ENCODE measurements at regions not wholly inside any gene's neighbourhood (a gene's known extent, or its start where the extent isn't known, plus 50 kb on each side); places are given as distances from the start of the nearest gene placed in this dataset.

- TF ChIP-seq NFIC (IDR thresholded peaks at IDR 0.05) = no peak
- no peak for TF ChIP-seq CEBPB (IDR thresholded peaks at IDR 0.05)
- no peak for TF ChIP-seq USF1 (IDR thresholded peaks at IDR 0.05)
- TF ChIP-seq ZBTB7A (IDR thresholded peaks at IDR 0.05; ENCODE audit: low read depth) = no peak
- TF ChIP-seq EP300 (IDR thresholded peaks at IDR 0.05; ENCODE audit: borderline replicate concordance) = no peak
- no peak for TF ChIP-seq YY1 (IDR thresholded peaks at IDR 0.05; ENCODE audit: low read depth)
- no peak for TF ChIP-seq TEAD4 (IDR thresholded peaks at IDR 0.05)
Measured at GRCh38 chr6:104407957-104408356, 451.8 kb downstream of the HACE1 start.

DNA sequence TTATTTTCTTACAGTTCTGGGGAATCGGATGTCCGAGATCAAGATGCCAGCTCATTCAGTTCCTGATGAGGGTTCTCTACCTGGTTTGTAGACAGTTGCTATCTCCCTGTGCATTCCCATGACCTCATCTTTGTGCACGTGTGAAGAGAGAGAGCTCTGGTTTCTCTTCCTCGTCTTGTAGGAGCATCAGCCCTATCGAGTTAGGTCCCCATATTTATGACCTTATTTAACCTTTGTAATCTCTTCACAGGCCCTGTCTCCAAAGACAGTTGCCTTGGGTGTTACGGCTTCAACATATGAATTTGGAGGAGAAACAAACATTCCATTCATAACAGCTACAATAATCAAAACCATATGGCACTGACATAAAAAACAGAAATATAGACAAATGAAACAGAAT lies 455.3 kb downstream of the HACE1 start:
- no peak for TF ChIP-seq TEAD4 (IDR thresholded peaks at IDR 0.05)
- TF ChIP-seq, protein P1, sequence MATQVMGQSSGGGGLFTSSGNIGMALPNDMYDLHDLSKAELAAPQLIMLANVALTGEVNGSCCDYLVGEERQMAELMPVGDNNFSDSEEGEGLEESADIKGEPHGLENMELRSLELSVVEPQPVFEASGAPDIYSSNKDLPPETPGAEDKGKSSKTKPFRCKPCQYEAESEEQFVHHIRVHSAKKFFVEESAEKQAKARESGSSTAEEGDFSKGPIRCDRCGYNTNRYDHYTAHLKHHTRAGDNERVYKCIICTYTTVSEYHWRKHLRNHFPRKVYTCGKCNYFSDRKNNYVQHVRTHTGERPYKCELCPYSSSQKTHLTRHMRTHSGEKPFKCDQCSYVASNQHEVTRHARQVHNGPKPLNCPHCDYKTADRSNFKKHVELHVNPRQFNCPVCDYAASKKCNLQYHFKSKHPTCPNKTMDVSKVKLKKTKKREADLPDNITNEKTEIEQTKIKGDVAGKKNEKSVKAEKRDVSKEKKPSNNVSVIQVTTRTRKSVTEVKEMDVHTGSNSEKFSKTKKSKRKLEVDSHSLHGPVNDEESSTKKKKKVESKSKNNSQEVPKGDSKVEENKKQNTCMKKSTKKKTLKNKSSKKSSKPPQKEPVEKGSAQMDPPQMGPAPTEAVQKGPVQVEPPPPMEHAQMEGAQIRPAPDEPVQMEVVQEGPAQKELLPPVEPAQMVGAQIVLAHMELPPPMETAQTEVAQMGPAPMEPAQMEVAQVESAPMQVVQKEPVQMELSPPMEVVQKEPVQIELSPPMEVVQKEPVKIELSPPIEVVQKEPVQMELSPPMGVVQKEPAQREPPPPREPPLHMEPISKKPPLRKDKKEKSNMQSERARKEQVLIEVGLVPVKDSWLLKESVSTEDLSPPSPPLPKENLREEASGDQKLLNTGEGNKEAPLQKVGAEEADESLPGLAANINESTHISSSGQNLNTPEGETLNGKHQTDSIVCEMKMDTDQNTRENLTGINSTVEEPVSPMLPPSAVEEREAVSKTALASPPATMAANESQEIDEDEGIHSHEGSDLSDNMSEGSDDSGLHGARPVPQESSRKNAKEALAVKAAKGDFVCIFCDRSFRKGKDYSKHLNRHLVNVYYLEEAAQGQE (IDR thresholded peaks at IDR 0.05; ENCODE audit: low read depth) = no peak
- TF ChIP-seq TCF12 (IDR thresholded peaks at IDR 0.05; ENCODE audit: low read depth) = no peak
- no peak for TF ChIP-seq NFIC (IDR thresholded peaks at IDR 0.05)
- no peak for TF ChIP-seq FOXM1 (IDR thresholded peaks at IDR 0.05; ENCODE audit: borderline replicate concordance, low read depth)
- no peak for TF ChIP-seq ZBTB7A (IDR thresholded peaks at IDR 0.05; ENCODE audit: low read depth)
- no peak for TF ChIP-seq CEBPB (IDR thresholded peaks at IDR 0.05)
- TF ChIP-seq TAF1 (IDR thresholded peaks at IDR 0.05; ENCODE audit: low read depth) = no peak
- TF ChIP-seq RAD21 (IDR thresholded peaks at IDR 0.05; ENCODE audit: low read depth) = no peak
- no peak for TF ChIP-seq YY1 (IDR thresholded peaks at IDR 0.05; ENCODE audit: low read depth)
- TF ChIP-seq CREB1 (IDR thresholded peaks at IDR 0.05; ENCODE audit: low read depth) = no peak
- TF ChIP-seq EGR1 (IDR thresholded peaks at IDR 0.05) = no peak
- TF ChIP-seq, protein P2, sequence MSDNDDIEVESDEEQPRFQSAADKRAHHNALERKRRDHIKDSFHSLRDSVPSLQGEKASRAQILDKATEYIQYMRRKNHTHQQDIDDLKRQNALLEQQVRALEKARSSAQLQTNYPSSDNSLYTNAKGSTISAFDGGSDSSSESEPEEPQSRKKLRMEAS (IDR thresholded peaks at IDR 0.05) = no peak
- TF ChIP-seq EP300 (IDR thresholded peaks at IDR 0.05; ENCODE audit: borderline replicate concordance) = no peak
- TF ChIP-seq USF1 (IDR thresholded peaks at IDR 0.05) = no peak

- TF ChIP-seq USF1 (IDR thresholded peaks at IDR 0.05) (no peak), CREB1 (IDR thresholded peaks at IDR 0.05; ENCODE audit: low read depth) (no peak), NFIC (IDR thresholded peaks at IDR 0.05) (no peak), TCF12 (IDR thresholded peaks at IDR 0.05; ENCODE audit: low read depth) (no peak), FOXM1 (IDR thresholded peaks at IDR 0.05; ENCODE audit: borderline replicate concordance, low read depth) (no peak), YY1 (IDR thresholded peaks at IDR 0.05; ENCODE audit: low read depth) (no peak), ZBTB7A (IDR thresholded peaks at IDR 0.05; ENCODE audit: low read depth) (no peak), EP300 (IDR thresholded peaks at IDR 0.05; ENCODE audit: borderline replicate concordance) (no peak), RAD21 (IDR thresholded peaks at IDR 0.05; ENCODE audit: low read depth) (no peak), TAF1 (IDR thresholded peaks at IDR 0.05; ENCODE audit: low read depth) (no peak), TEAD4 (IDR thresholded peaks at IDR 0.05) (no peak), CEBPB (IDR thresholded peaks at IDR 0.05) (no peak), EGR1 (IDR thresholded peaks at IDR 0.05) (no peak)
- TF ChIP-seq, protein P2 (IDR thresholded peaks at IDR 0.05) = no peak
- TF ChIP-seq, protein P1 (IDR thresholded peaks at IDR 0.05; ENCODE audit: low read depth) = no peak
Measured at GRCh38 chr6:104402572-104402971, 457.1 kb downstream of the HACE1 start.

GRCh38 chr6:104401926-104402325 lies 457.8 kb downstream of the HACE1 start:
- TF ChIP-seq CREB1 (IDR thresholded peaks at IDR 0.05; ENCODE audit: low read depth) (no peak), RAD21 (IDR thresholded peaks at IDR 0.05; ENCODE audit: low read depth) (no peak), NFIC (IDR thresholded peaks at IDR 0.05) (no peak), EGR1 (IDR thresholded peaks at IDR 0.05) (no peak), CEBPB (IDR thresholded peaks at IDR 0.05) (no peak), FOXM1 (IDR thresholded peaks at IDR 0.05; ENCODE audit: borderline replicate concordance, low read depth) (no peak), ZBTB7A (IDR thresholded peaks at IDR 0.05; ENCODE audit: low read depth) (no peak)
- TF ChIP-seq, protein P1 (IDR thresholded peaks at IDR 0.05; ENCODE audit: low read depth) = no peak

Measured in Ishikawa (cell line).